ENCODE measurements at regions not wholly inside any gene's neighbourhood (a gene's known extent, or its start where the extent isn't known, plus 50 kb on each side); places are given as distances from the start of the nearest gene placed in this dataset.

GRCh38 chr14:38775986-38776385, 327.0 kb downstream of the SEC23A start:
- TF ChIP-seq EZH2 (IDR thresholded peaks at IDR 0.05; ENCODE audit: borderline replicate concordance): no peak
- no peak for TF ChIP-seq CTCF (IDR thresholded peaks at IDR 0.05; ENCODE audit: poor library complexity)
- no peak for TF ChIP-seq EZH2phosphoT487 (IDR thresholded peaks at IDR 0.05; ENCODE audit: low read depth, severe bottlenecking, unreplicated experiment)
